GM21529 (cell line): ENCODE measurements at regions not wholly inside any gene's neighbourhood (a gene's known extent, or its start where the extent isn't known, plus 50 kb on each side); places are given as distances from the start of the nearest gene placed in this dataset.

Source experiments
- ATAC-seq: cut with Tn5 transposase; IDR thresholded peaks from one replicate; pipeline ENCODE4 v1.9.1; 2021; ENCODE audit not compliant: unreplicated experiment

- ATAC-seq = no peak
These were observed 70.5 kb upstream of the BLID start for GRCh38 chr11:122186439-122187080.

GRCh38 chr11:122183933-122184332, 67.9 kb upstream of the BLID start:
- no peak for ATAC-seq

GRCh38 chr11:122181893-122182292, 65.9 kb upstream of the BLID start:
- ATAC-seq = no peak

- ATAC-seq = no peak
These were observed 65.4 kb upstream of the BLID start for GRCh38 chr11:122181372-122181771.

- no peak for ATAC-seq
These were observed 64.2 kb upstream of the BLID start for GRCh38 chr11:122179961-122180834.

- no peak for ATAC-seq
These were observed 62.8 kb upstream of the BLID start for GRCh38 chr11:122178795-122179194.

- ATAC-seq = no peak
These were observed 61.2 kb upstream of the BLID start for GRCh38 chr11:122177238-122177637.

GRCh38 chr11:122176651-122177050, 60.6 kb upstream of the BLID start:
- ATAC-seq = no peak

- ATAC-seq = no peak
These were observed 59.3 kb upstream of the BLID start for GRCh38 chr11:122175306-122175705.

GRCh38 chr11:122173587-122173986, 57.6 kb upstream of the BLID start:
- ATAC-seq = no peak

- no peak for ATAC-seq
These were observed 57.0 kb upstream of the BLID start for GRCh38 chr11:122173074-122173450.

GRCh38 chr11:122172352-122173073, 56.5 kb upstream of the BLID start:
- no peak for ATAC-seq

- ATAC-seq = no peak
These were observed 54.9 kb upstream of the BLID start for GRCh38 chr11:122170815-122171475.

GRCh38 chr11:122168218-122168617, 52.2 kb upstream of the BLID start:
- no peak for ATAC-seq

- ATAC-seq = no peak
These were observed 51.1 kb upstream of the BLID start for GRCh38 chr11:122167100-122167499.

- ATAC-seq = no peak
These were observed 49.8 kb upstream of the BLID start for GRCh38 chr11:122165607-122166371.
